MM.1S (cell line): ENCODE measurements at regions not wholly inside any gene's neighbourhood (a gene's known extent, or its start where the extent isn't known, plus 50 kb on each side); places are given as distances from the start of the nearest gene placed in this dataset.
"Not testable (repeated sequence)": the region's sequence is repeated elsewhere in the genome, so short reads cannot be mapped to it uniquely, and the experiment has no call there.

Experiments used
- DNase-seq: peaks from one replicate; pipeline ENCODE4 v3.0.0-alpha.2; 2015
- H2AFZ ChIP-seq: fragments of 300-600 bp; sonication (generic); 2 replicates; pipeline ENCODE4 v1.6.0; 2016; ENCODE audit warnings: antibody characterized with exemption, low read length
- H3F3A ChIP-seq: fragments of 300-600 bp; sonication (generic); 2 replicates; pipeline ENCODE4 v1.6.1; 2016; ENCODE audit warnings: mild to moderate bottlenecking, antibody characterized with exemption, low read length, moderate library complexity, mixed read lengths; ENCODE audit not compliant: insufficient read depth
- H3K27ac ChIP-seq: fragments of 300-600 bp; sonication (generic); 2 replicates; pipeline ENCODE4 v1.5.1; 2016; ENCODE audit warnings: mild to moderate bottlenecking, low read length
- H3K27me3 ChIP-seq: fragments of 300-600 bp; sonication (generic); replicated peaks from 2 replicates; pipeline ENCODE4 v1.6.0; 2016; ENCODE audit warnings: low read length; ENCODE audit not compliant: insufficient read depth
- H3K36me3 ChIP-seq: fragments of 300-600 bp; sonication (generic); replicated peaks from 2 replicates; pipeline ENCODE4 v1.6.1; 2016; ENCODE audit warnings: mild to moderate bottlenecking, low read length, mixed read lengths; ENCODE audit not compliant: insufficient read depth
- H3K4me1 ChIP-seq: fragments of 300-600 bp; sonication (generic); 2 replicates; pipeline ENCODE4 v1.6.1; 2016; ENCODE audit warnings: low read length, mixed read lengths
- H3K4me2 ChIP-seq: fragments of 300-600 bp; sonication (generic); 2 replicates; pipeline ENCODE4 v1.6.0; 2016; ENCODE audit warnings: low read depth, low read length
- H3K4me3 ChIP-seq: fragments of 300-600 bp; sonication (generic); 2 replicates; pipeline ENCODE4 v1.5.1; 2016; ENCODE audit warnings: low read length, mixed read lengths
- H3K79me2 ChIP-seq: fragments of 300-600 bp; sonication (generic); 2 replicates; pipeline ENCODE4 v1.6.1; 2016; ENCODE audit warnings: mixed run types, low read length, mixed read lengths
- H3K9ac ChIP-seq: fragments of 300-600 bp; sonication (generic); 2 replicates; pipeline ENCODE4 v1.6.1; 2016; ENCODE audit warnings: low read length, mixed read lengths
- H3K9me2 ChIP-seq: fragments of 300-600 bp; sonication (generic); replicated peaks from 2 replicates; pipeline ENCODE4 v1.6.1; 2016; ENCODE audit warnings: mild to moderate bottlenecking, low read length, mixed read lengths; ENCODE audit not compliant: insufficient read depth
- H3K9me3 ChIP-seq: fragments of 300-600 bp; sonication (generic); replicated peaks from 2 replicates; pipeline ENCODE4 v1.6.1; 2016; ENCODE audit warnings: mild to moderate bottlenecking, low read length, mixed read lengths; ENCODE audit not compliant: insufficient read depth
- H4K20me1 ChIP-seq: fragments of 300-600 bp; sonication (generic); 2 replicates; pipeline ENCODE4 v1.6.1; 2016; ENCODE audit warnings: mild to moderate bottlenecking, low read length, moderate library complexity, mixed read lengths; ENCODE audit not compliant: insufficient read depth
- CTCF ChIP-seq: fragments of 300-600 bp; sonication (generic); IDR thresholded peaks from 2 replicates; pipeline ENCODE4 v1.5.1; 2016; ENCODE audit warnings: antibody characterized with exemption, low read length, mixed read lengths
- EZH2 ChIP-seq: fragments of 300-600 bp; sonication (generic); optimal IDR thresholded peaks from 2 replicates; pipeline ENCODE3; 2017; ENCODE audit warnings: low read depth, mild to moderate bottlenecking, antibody characterized with exemption, low read length, mixed read lengths
- EZH2phosphoT487 ChIP-seq: fragments of 300-600 bp; sonication (generic); IDR thresholded peaks from 2 replicates; pipeline ENCODE4 v1.6.1; 2018; ENCODE audit warnings: antibody characterized with exemption, low read length

GRCh38 chr3:107913701-107914100 is 177.1 kb downstream of the CD47 start:
- H2AFZ ChIP-seq, result no peak overlapping the region
- H3K36me3 ChIP-seq, result no peaks in the 10 kb centered on the region
- H3K27me3 ChIP-seq, result no peaks in the 10 kb centered on the region
- peaks cover 17% of the 10 kb centered on the region for H3K4me1 ChIP-seq
- no peak overlapping the region for H3K4me2 ChIP-seq
- no peak overlapping the region for H3K4me3 ChIP-seq
- H3K79me2 ChIP-seq, result no peaks in the 10 kb centered on the region
- H3K27ac ChIP-seq, result no peak overlapping the region
- H3K9me2 ChIP-seq, result no peaks in the 10 kb centered on the region
- no peak for DNase-seq
- H4K20me1 ChIP-seq, result no peaks in the 10 kb centered on the region
- peaks cover 15% of the 10 kb centered on the region for H3F3A ChIP-seq
- TF ChIP-seq EZH2, result no peak
- no peak for TF ChIP-seq CTCF
- TF ChIP-seq EZH2phosphoT487, result no peak
- no peaks in the 10 kb centered on the region for H3K9me3 ChIP-seq
- no peak overlapping the region for H3K9ac ChIP-seq

- Histone ChIP-seq H3K4me3 (no peak overlapping the region), H3K9ac (no peak overlapping the region), H3K79me2 (no peaks in the 10 kb centered on the region), H2AFZ (0 out of 2 replicates have a peak overlapping the region, but pooled peaks have one; percentile 16), H3K9me2 (no peaks in the 10 kb centered on the region), H3K36me3 (no peaks in the 10 kb centered on the region), H3K4me1 (peaks cover 17% of the 10 kb centered on the region), H3K27ac (peak overlapping the region; percentile 51; the same call in 1 of the 2 replicates), H4K20me1 (no peaks in the 10 kb centered on the region), H3K4me2 (peak overlapping the region; percentile 53), H3K9me3 (no peaks in the 10 kb centered on the region), H3F3A (peaks cover 15% of the 10 kb centered on the region), H3K27me3 (no peaks in the 10 kb centered on the region)
- TF ChIP-seq EZH2phosphoT487, result no peak
- no peak for TF ChIP-seq CTCF
- TF ChIP-seq EZH2, result no peak
- DNase-seq, result peak; percentile 18
These were observed 179.4 kb downstream of the CD47 start for GRCh38 chr3:107911337-107912000.

GRCh38 chr3:107910713-107911259 is 180.0 kb downstream of the CD47 start:
- no peaks in the 10 kb centered on the region for H4K20me1 ChIP-seq
- 0 out of 2 replicates have a peak overlapping the region, but pooled peaks have one; percentile 16 for H2AFZ ChIP-seq
- H3K4me2 ChIP-seq, result peak overlapping the region; percentile 53
- peak overlapping the region; percentile 51; the same call in 1 of the 2 replicates for H3K27ac ChIP-seq
- H3K4me1 ChIP-seq, result peaks cover 17% of the 10 kb centered on the region
- no peaks in the 10 kb centered on the region for H3K9me2 ChIP-seq
- DNase-seq, result peak; percentile 92
- no peaks in the 10 kb centered on the region for H3K36me3 ChIP-seq
- H3K4me3 ChIP-seq, result no peak overlapping the region
- H3K27me3 ChIP-seq, result no peaks in the 10 kb centered on the region
- TF ChIP-seq EZH2phosphoT487 (no peak), EZH2 (no peak), CTCF (no peak)
- no peaks in the 10 kb centered on the region for H3K9me3 ChIP-seq
- peaks cover 15% of the 10 kb centered on the region for H3F3A ChIP-seq
- no peaks in the 10 kb centered on the region for H3K79me2 ChIP-seq
- H3K9ac ChIP-seq, result no peak overlapping the region

- DNase-seq, H3K9me2 ChIP-seq, H3K9ac ChIP-seq, H3K9me3 ChIP-seq, H3K79me2 ChIP-seq, H3K36me3 ChIP-seq, H3K27ac ChIP-seq, H3K27me3 ChIP-seq, H3K4me2 ChIP-seq, H4K20me1 ChIP-seq, H3K4me3 ChIP-seq, H2AFZ ChIP-seq: not testable (repeated sequence)
- Histone ChIP-seq H3K4me1 (peaks cover 17% of the 10 kb centered on the region), H3F3A (peaks cover 15% of the 10 kb centered on the region)
These were observed 181.2 kb downstream of the CD47 start for GRCh38 chr3:107909583-107909982.
